GM21825 (cell line): ENCODE measurements at regions not wholly inside any gene's neighbourhood (a gene's known extent, or its start where the extent isn't known, plus 50 kb on each side); places are given as distances from the start of the nearest gene placed in this dataset.

Experiments used
- ATAC-seq: cut with Tn5 transposase; IDR thresholded peaks from one replicate; pipeline ENCODE4 v1.9.1; 2021; ENCODE audit warnings: mild to moderate bottlenecking, moderate library complexity; ENCODE audit not compliant: unreplicated experiment

GRCh38 chr11:15859411-15859810, 496.9 kb downstream of the SOX6 start:
- no peak for ATAC-seq

- no peak for ATAC-seq
These were observed 495.1 kb downstream of the SOX6 start for GRCh38 chr11:15861256-15861655.

- ATAC-seq: no peak
These were observed 492.9 kb downstream of the SOX6 start for GRCh38 chr11:15863411-15863810.

DNA sequence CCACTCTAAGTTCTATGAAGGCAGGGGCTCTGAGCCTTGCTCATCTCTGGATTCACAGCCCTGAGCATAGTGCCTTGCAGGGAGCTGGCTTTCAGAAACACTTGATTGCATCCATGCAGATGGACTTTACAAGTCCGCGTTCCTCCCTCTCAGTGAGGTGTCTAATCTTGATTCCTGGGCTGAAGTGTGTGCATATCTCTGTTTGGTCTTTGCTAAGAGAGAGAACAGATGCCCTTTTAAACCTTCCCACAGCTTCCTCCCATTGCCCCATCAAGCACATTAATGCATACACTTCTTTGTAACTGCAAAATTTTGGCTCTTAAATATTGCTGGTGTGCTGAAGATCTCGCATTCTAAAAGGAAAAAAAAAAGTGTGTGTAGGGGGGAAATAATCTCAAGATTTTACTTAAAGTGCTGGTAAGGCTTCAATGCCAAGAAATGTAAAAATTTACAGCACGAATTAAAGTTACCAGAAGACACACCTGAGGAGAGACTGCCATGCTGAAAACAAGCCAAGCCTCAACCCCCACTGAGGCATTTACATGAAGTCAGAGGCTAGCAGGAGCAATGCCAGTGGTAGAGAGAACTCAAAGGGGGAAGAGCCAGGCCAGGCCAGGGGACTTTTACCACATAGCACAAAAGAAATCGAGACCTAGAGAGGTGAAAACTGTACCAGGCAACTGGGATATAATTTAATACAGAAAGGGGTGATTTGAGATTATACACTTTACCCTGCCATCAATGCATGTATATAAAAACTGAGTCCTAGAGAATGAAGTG, 492.1 kb downstream of the SOX6 start:
- ATAC-seq: no peak

DNA sequence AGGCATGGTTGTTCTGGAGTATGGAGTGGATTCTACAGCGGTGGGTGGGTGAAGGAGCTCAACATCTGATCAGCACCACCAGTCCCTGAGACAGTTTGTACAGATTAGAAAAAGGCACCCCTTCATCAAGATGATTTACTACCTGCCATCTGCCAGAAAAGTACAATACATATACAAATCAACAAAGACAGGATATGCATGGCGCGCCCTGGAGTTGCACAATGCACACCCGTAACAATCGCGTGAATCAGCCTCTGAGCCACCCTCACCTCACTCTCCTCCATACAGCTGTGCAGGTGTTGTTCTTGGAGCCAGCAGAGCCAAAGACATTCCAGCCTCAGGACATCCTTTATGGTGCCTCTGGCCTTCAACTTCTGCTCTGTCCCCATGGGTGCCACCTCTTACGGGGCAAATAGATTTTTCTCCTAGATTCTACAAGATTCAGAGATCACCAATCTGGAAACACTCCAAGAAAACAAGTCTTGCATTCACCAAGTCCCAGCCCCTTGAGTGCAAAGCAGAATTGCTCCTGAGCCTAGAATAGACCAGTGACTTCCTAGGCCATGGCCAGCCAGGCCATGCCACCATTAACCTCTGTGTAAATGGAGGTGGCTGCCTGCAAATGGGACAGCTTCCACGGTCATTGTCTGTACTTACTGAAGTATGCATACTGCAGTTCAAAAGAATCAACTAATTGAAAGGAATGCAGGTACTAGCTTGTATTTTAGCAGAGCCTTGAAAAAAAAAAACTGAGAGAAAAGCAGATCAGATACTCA, 490.9 kb downstream of the SOX6 start:
- ATAC-seq: no peak

DNA sequence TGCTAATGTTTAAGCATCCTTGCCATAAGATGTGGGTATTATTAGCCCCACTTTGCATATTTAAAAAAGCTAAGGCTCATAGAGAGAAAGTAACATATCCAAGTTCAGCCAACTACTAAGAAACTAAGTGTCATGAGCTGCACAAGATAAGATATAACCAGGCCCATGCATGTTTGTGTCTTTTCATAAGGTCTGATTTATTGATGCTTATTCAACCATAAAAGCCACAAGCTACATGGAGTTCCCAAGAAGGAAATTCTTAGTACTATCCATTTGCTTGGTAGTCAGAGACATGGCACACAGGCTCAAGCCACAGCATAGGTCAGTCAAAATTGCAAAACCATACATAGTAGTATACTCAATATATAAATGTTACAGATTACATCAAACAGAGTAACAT, 488.5 kb downstream of the SOX6 start:
- no peak for ATAC-seq

- no peak for ATAC-seq
These were observed 485.4 kb downstream of the SOX6 start for GRCh38 chr11:15870911-15871310.

- no peak for ATAC-seq
These were observed 484.3 kb downstream of the SOX6 start for GRCh38 chr11:15871904-15872626.

- ATAC-seq: no peak
These were observed 482.8 kb downstream of the SOX6 start for GRCh38 chr11:15873501-15873900.

DNA sequence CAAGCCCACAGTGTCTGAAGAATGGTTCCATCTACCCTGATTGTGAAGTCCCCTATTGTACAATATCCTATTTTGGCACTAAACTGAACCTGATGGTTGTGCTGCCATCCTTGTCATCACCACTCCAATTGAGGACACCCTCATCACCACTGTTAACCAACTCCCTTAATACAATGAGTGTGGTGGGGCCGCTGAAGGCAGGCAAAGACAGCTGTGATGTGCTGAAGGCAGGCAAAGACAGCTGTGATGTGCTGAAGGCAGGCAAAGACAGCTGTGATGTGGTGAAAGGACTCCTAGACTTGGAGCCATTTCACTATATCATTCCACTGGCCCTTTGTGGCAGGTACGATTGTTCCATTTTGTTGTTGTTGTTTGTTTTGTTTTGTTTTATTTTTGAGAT, 481.6 kb downstream of the SOX6 start:
- no peak for ATAC-seq

DNA sequence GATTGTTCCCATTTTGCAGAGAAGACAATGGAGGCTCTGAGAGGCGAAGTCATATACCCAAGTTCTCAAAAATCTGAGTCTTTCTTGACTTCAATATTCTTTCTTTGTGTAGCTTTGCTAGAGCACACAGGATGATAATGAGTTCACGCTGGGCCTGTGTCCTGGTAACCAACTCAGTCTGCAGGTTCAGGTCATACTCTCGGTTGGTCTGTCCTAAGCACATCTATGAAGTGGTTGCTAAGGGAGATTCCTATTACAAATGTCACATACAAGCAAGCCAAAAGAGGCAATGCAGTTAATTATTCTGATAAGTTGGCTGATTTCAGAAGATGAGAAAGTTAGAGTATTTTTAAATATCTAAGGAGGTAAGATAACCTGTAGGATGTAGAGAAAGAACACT, 481.0 kb downstream of the SOX6 start:
- no peak for ATAC-seq

DNA sequence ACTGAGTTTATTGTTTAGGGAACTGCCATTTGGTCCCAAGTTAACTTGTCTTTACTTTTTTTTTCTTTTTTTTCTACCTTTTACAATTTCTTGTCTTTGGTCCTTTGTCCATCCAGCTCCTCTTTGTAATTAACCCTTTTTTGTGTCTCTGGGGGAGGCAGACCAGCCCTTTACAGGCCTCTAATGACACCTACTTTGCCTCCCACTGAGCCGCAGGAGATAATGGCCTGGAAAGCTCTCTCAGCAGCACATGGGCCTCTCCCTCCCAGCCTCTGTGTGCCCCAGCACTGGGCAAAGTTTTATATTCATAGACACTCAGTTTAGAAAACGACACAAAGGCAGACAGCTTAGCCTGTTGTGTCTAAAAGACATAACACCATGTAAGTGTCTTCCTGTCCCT, 480.4 kb downstream of the SOX6 start:
- no peak for ATAC-seq

- ATAC-seq: no peak
These were observed 477.6 kb downstream of the SOX6 start for GRCh38 chr11:15878756-15879155.

GRCh38 chr11:15880291-15880690, 476.1 kb downstream of the SOX6 start:
- no peak for ATAC-seq

DNA sequence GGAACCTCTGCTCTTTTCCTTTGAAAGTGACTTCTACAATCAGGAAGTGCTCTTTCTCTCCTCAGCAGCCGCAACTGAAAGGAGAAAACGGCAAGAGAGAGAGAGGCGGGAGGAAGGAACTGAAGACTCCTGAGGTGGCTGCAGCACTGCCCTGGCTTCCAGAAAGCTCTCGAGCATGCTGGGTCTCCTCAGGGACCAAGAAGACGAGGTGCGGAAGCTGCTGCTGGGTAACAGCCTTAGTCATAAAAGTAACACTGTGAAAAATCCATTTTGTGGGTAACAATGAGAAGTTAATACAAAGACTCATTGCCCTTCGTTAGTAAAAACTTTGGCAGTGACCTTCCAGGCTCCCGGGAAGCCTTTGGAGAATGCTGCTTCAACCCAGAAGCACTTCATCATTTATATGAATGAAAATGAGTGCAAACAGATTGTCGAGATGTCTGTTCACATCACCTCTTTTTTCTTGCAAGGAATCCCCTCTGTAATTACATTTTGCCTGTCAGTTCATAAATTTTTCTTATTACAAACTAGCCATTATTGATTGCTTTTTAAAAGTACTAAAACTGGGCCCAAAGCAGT, 473.4 kb downstream of the SOX6 start:
- no peak for ATAC-seq

- no peak for ATAC-seq
These were observed 472.9 kb downstream of the SOX6 start for GRCh38 chr11:15883455-15883920.

GRCh38 chr11:15884141-15884540, 472.2 kb downstream of the SOX6 start:
- no peak for ATAC-seq

- ATAC-seq: no peak
These were observed 471.4 kb downstream of the SOX6 start for GRCh38 chr11:15884777-15885540.

GRCh38 chr11:15885854-15886253, 470.5 kb downstream of the SOX6 start:
- ATAC-seq: no peak

- ATAC-seq: no peak
These were observed 470.0 kb downstream of the SOX6 start for GRCh38 chr11:15886299-15886698.
